Esophagus muscularis mucosa (tissue), 4 donors: ENCODE measurements at regions not wholly inside any gene's neighbourhood (a gene's known extent, or its start where the extent isn't known, plus 50 kb on each side); places are given as distances from the start of the nearest gene placed in this dataset.

Source experiments
- CTCF ChIP-seq, 3 experiments: fragments of 200-600 bp in 2 of 3; fragments of 450-650 bp in 1 of 3; sonication (generic) in 2 of 3; IDR thresholded peaks; one replicate each; pipeline ENCODE4 v1.5.1; 2017 to 2019; ENCODE audit warnings: antibody characterized with exemption in 3 of 3, mild to moderate bottlenecking in 2 of 3, moderate library complexity in 1 of 3
- EP300 ChIP-seq: sonication (generic); formaldehyde crosslinking; IDR thresholded peaks from one replicate; pipeline ENCODE4 v1.6.1; 2017; ENCODE audit warnings: antibody characterized with exemption
- POLR2A ChIP-seq: fragments of 450-650 bp; IDR thresholded peaks from one replicate; pipeline ENCODE4 v1.6.1; 2017; ENCODE audit warnings: antibody characterized with exemption, moderate library complexity, mild to moderate bottlenecking, low read depth
- POLR2AphosphoS5 ChIP-seq, 2 donors: sonication (generic); formaldehyde crosslinking; IDR thresholded peaks; one replicate each; pipeline ENCODE4 v1.6.1; 2017; ENCODE audit warnings: antibody characterized with exemption in 2 of 2

- TF ChIP-seq CTCF (IDR thresholded peaks at IDR 0.05) (no peak), POLR2A (no peak), POLR2AphosphoS5 (IDR thresholded peaks at IDR 0.05) (no peak), EP300 (no peak)
Measured at GRCh38 chr2:33712674-33713073, 113.6 kb upstream of the FAM98A start.
